HEK293T (cell line): ENCODE measurements at regions not wholly inside any gene's neighbourhood (a gene's known extent, or its start where the extent isn't known, plus 50 kb on each side); places are given as distances from the start of the nearest gene placed in this dataset.

Source experiments
- BHLHE40 ChIP-seq: fragments of 450-650 bp; IDR thresholded peaks from 2 replicates; pipeline ENCODE4 v1.6.1; 2016; ENCODE audit warnings: mild to moderate bottlenecking, moderate library complexity, borderline replicate concordance
- FOXK2 ChIP-seq: fragments of 450-650 bp; IDR thresholded peaks from 2 replicates; pipeline ENCODE4 v1.6.1; 2016; ENCODE audit warnings: mild to moderate bottlenecking
- FOXM1 ChIP-seq: fragments of 450-650 bp; IDR thresholded peaks from 2 replicates; pipeline ENCODE4 v1.6.1; 2017; ENCODE audit warnings: mild to moderate bottlenecking, borderline replicate concordance
- HDGF ChIP-seq: fragments of 450-650 bp; IDR thresholded peaks from 2 replicates; pipeline ENCODE4 v1.6.1; 2017; ENCODE audit warnings: antibody characterized with exemption, borderline replicate concordance
- TF ChIP-seq, protein P1 (sequence below): fragments of 450-650 bp; IDR thresholded peaks from 2 replicates; pipeline ENCODE4 v1.6.1; 2016

DNA sequence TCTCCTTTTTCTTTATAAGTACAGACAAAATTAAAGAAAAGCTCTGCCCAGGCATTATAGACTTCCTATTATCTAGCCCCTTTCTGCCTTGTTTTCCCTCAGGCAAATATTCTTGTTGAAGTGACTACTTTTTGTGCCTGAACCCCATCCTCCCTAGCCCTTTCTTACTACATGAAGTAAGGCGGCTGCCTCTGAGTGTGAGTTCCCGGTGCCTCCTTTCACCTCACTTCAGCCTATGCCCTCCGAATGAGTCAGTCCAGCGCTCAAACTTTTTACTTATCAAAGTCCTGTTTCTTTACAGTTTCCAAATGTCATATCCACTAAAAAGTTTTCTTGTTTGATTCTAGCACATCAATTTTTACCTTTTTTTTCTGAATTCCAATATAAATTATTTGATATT, 778.3 kb upstream of the NRXN1 start:
- TF ChIP-seq FOXM1 (no peak), FOXK2 (no peak), BHLHE40 (no peak), HDGF (no peak)
- TF ChIP-seq, protein P1, sequence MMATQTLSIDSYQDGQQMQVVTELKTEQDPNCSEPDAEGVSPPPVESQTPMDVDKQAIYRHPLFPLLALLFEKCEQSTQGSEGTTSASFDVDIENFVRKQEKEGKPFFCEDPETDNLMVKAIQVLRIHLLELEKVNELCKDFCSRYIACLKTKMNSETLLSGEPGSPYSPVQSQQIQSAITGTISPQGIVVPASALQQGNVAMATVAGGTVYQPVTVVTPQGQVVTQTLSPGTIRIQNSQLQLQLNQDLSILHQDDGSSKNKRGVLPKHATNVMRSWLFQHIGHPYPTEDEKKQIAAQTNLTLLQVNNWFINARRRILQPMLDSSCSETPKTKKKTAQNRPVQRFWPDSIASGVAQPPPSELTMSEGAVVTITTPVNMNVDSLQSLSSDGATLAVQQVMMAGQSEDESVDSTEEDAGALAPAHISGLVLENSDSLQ = no peak
